Mammary epithelial cell (primary cell): ENCODE measurements at regions not wholly inside any gene's neighbourhood (a gene's known extent, or its start where the extent isn't known, plus 50 kb on each side); places are given as distances from the start of the nearest gene placed in this dataset.

Source experiments
- CTCF ChIP-seq, 2 donors: IDR thresholded peaks in 1 of 2; conservative IDR thresholded peaks in 1 of 2; 2 replicates each; pipeline ENCODE4 v1.5.1; 2011 to 2012; ENCODE audit warnings: inconsistent platforms in 2 of 2, low read length in 2 of 2, mild to moderate bottlenecking in 2 of 2, control low read depth in 1 of 2, low read depth in 1 of 2; ENCODE audit not compliant: insufficient read depth in 1 of 2; ENCODE audit errors: extremely low read depth in 1 of 2
- EZH2 ChIP-seq: IDR thresholded peaks from 2 replicates; pipeline ENCODE4 v1.6.1; 2012; ENCODE audit warnings: low read length, inconsistent platforms, borderline replicate concordance

DNA sequence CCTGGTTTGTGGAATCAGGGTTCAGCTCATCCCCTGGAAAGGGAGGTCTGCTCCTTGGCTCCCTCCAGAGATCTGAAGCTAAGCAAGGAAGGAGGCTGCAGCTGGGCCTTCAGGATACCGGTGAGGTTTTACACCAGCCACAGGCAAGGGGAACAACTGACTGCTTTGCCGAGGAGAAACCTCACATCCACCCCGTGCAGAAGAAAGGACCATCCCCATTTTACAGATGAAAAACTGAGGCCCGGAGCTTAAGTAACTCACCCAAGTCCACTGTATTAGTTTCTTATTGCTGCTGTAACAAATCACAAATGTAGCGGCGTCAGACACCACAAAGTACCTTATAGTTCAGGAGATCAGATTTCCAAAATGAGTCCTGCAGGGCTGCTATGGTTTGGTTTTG lies 173.7 kb downstream of the MN1 start:
- no peak for TF ChIP-seq CTCF (conservative IDR thresholded peaks at IDR 0.05 in 1 of 2, IDR thresholded peaks at IDR 0.05 in 1 of 2; ENCODE audit: extremely low read depth in 1 of 2, insufficient read depth in 1 of 2, low read depth in 1 of 2, low read length in 2 of 2)
- TF ChIP-seq EZH2, result no peak
